H1 (cell line): ENCODE measurements at regions not wholly inside any gene's neighbourhood (a gene's known extent, or its start where the extent isn't known, plus 50 kb on each side); places are given as distances from the start of the nearest gene placed in this dataset.

Source experiments
- CBX5 ChIP-seq: fragments of 300-800, 300-1000 bp; sonication (generic); IDR thresholded peaks from 2 replicates; pipeline ENCODE4 v1.7.1; 2016; ENCODE audit warnings: antibody characterized with exemption, low read length, low read depth
- JUN ChIP-seq: IDR thresholded peaks from 2 replicates; pipeline ENCODE4 v1.6.1; 2011; ENCODE audit warnings: low read depth, mild to moderate bottlenecking, improper control_type of control experiment, low read length
- POLR2A ChIP-seq, 2 experiments: IDR thresholded peaks; 1 replicate in 1 of 2; 2 replicates in 1 of 2; pipeline ENCODE4 v1.6.1; 2011; ENCODE audit warnings: low read depth in 2 of 2, low read length in 2 of 2, mild to moderate bottlenecking in 2 of 2; ENCODE audit errors: control extremely low read depth in 1 of 2
- RBBP5 ChIP-seq: IDR thresholded peaks from 2 replicates; pipeline ENCODE4 v1.7.1; 2012; ENCODE audit warnings: low read depth, mild to moderate bottlenecking, inconsistent platforms, low read length, moderate library complexity, borderline replicate concordance
- SIN3A ChIP-seq, 2 experiments: IDR thresholded peaks in 1 of 2; conservative IDR thresholded peaks in 1 of 2; 2 replicates each; pipeline ENCODE4 v1.6.1; 2011 to 2012; ENCODE audit warnings: low read length in 2 of 2, improper control_type of control experiment in 1 of 2, low read depth in 1 of 2, mild to moderate bottlenecking in 1 of 2
- SP1 ChIP-seq: IDR thresholded peaks from 2 replicates; pipeline ENCODE4 v1.6.1; 2011; ENCODE audit warnings: low read depth, low read length
- SP2 ChIP-seq: IDR thresholded peaks from 2 replicates; pipeline ENCODE4 v1.6.1; 2012; ENCODE audit warnings: mild to moderate bottlenecking, low read length, inconsistent platforms
- SP4 ChIP-seq: IDR thresholded peaks from 2 replicates; pipeline ENCODE4 v1.6.1; 2012; ENCODE audit warnings: low read length, inconsistent platforms
- TEAD4 ChIP-seq: IDR thresholded peaks from 2 replicates; pipeline ENCODE4 v1.6.1; 2012; ENCODE audit warnings: low read depth, low read length, inconsistent platforms, mixed read lengths
- TF ChIP-seq, protein P1 (sequence below), 3 experiments: IDR thresholded peaks; 1 replicate in 2 of 3; 2 replicates in 1 of 3; pipeline versions ENCODE4 v1.5.1 to v1.6.1; 2011; ENCODE audit warnings: low read length in 3 of 3, mild to moderate bottlenecking in 3 of 3, inconsistent platforms in 2 of 3, low read depth in 1 of 3, moderate library complexity in 1 of 3; ENCODE audit not compliant: insufficient read depth in 1 of 3; ENCODE audit errors: control extremely low read depth in 1 of 3

DNA sequence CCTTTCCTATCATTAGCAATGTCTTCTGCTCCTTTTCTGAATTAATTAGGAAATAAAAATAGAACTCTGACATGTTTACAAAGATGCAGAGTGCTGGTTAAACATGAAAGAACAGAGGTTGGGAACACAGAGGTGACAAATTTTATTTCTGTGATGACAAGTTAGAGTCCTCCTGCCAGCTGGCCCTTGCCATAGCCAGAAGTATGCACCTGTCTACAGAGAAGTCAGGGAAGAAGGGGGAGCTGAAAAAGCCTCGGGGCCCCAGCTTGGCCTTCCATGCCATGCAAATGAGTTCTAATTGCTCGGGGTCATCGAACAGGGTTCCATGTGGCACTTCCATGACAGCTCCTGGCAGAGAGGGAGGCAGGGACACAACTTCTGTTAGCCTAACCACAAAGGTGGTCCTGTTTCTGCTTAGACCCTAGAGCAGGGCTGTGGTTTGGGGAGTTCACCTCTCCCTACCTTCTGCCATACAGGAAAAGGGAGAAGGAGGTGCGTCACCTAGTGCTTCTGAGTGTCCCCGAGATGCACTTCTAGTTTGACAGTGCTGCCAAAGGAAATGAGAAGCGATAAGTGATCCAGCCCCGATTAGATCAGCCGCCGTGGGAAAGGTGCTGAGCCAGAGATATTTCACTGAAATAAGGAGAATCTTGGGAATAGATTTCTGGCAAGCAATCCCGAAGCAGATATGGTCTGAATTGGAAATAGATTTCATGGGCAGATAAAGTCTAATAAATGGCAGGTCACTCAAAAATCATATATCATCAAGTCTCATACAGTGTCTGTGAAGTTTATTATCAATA lies 155.8 kb upstream of the FOXN3 start:
- TF ChIP-seq TEAD4: no peak
- no peak for TF ChIP-seq POLR2A (IDR thresholded peaks at IDR 0.05; ENCODE audit: control extremely low read depth in 1 of 2, low read depth in 2 of 2, low read length in 2 of 2)
- TF ChIP-seq, protein P1, sequence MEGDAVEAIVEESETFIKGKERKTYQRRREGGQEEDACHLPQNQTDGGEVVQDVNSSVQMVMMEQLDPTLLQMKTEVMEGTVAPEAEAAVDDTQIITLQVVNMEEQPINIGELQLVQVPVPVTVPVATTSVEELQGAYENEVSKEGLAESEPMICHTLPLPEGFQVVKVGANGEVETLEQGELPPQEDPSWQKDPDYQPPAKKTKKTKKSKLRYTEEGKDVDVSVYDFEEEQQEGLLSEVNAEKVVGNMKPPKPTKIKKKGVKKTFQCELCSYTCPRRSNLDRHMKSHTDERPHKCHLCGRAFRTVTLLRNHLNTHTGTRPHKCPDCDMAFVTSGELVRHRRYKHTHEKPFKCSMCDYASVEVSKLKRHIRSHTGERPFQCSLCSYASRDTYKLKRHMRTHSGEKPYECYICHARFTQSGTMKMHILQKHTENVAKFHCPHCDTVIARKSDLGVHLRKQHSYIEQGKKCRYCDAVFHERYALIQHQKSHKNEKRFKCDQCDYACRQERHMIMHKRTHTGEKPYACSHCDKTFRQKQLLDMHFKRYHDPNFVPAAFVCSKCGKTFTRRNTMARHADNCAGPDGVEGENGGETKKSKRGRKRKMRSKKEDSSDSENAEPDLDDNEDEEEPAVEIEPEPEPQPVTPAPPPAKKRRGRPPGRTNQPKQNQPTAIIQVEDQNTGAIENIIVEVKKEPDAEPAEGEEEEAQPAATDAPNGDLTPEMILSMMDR (IDR thresholded peaks at IDR 0.05; ENCODE audit: control extremely low read depth in 1 of 3, insufficient read depth in 1 of 3, low read depth in 1 of 3, low read length in 3 of 3): no peak
- no peak for TF ChIP-seq CBX5
- no peak for TF ChIP-seq SP2
- no peak for TF ChIP-seq SP1
- no peak for TF ChIP-seq SIN3A (conservative IDR thresholded peaks at IDR 0.05 in 1 of 2, IDR thresholded peaks at IDR 0.05 in 1 of 2; ENCODE audit: low read depth in 1 of 2, low read length in 2 of 2)
- no peak for TF ChIP-seq SP4
- no peak for TF ChIP-seq JUN
- TF ChIP-seq RBBP5: no peak
